Small intestine (tissue), 7 donors: ENCODE measurements at regions not wholly inside any gene's neighbourhood (a gene's known extent, or its start where the extent isn't known, plus 50 kb on each side); places are given as distances from the start of the nearest gene placed in this dataset.

Source experiments
- DNase-seq, 2 donors: peaks; one replicate each; pipeline versions ENCODE4 v3.0.0 to v3.0.0-alpha.2; 2013
- FAIRE-seq: peaks from 2 replicates; lab custom pipeline; 2012; peaks lifted over from hg19 to GRCh38; lab: Jason Lieb, UNC
- H3K27ac ChIP-seq, 3 donors: one replicate each; pipeline ENCODE4 v1.5.1; 2013; ENCODE audit warnings: low read length in 2 of 3, mild to moderate bottlenecking in 2 of 3, control low read depth in 1 of 3, inconsistent platforms in 1 of 3, low read depth in 1 of 3, moderate library complexity in 1 of 3
- H3K27me3 ChIP-seq, 3 donors: one replicate each; pipeline ENCODE4 v1.6.1; 2013; ENCODE audit warnings: low read length in 3 of 3, inconsistent platforms in 1 of 3; ENCODE audit not compliant: control insufficient read depth in 3 of 3, insufficient read depth in 3 of 3
- H3K36me3 ChIP-seq, 3 donors: one replicate each; pipeline ENCODE4 v1.6.1; 2013; ENCODE audit warnings: low read length in 3 of 3, inconsistent platforms in 1 of 3, low read depth in 1 of 3, mild to moderate bottlenecking in 1 of 3, moderate library complexity in 1 of 3; ENCODE audit not compliant: control insufficient read depth in 3 of 3, insufficient read depth in 2 of 3
- H3K4me1 ChIP-seq, 3 donors: one replicate each; pipeline ENCODE4 v1.6.1; 2013; ENCODE audit warnings: low read length in 2 of 3, inconsistent platforms in 1 of 3, low read depth in 1 of 3, mild to moderate bottlenecking in 1 of 3, moderate library complexity in 1 of 3; ENCODE audit not compliant: control insufficient read depth in 3 of 3, insufficient read depth in 2 of 3
- H3K4me3 ChIP-seq, 3 donors: one replicate each; pipeline ENCODE4 v1.5.1; 2013; ENCODE audit warnings: low read length in 3 of 3, control low read depth in 1 of 3, inconsistent platforms in 1 of 3, low read depth in 1 of 3, mild to moderate bottlenecking in 1 of 3, moderate library complexity in 1 of 3
- H3K9me3 ChIP-seq, 2 donors: one replicate each; pipeline ENCODE4 v1.6.1; 2013; ENCODE audit warnings: low read depth in 1 of 2, low read length in 1 of 2; ENCODE audit not compliant: control insufficient read depth in 2 of 2, insufficient read depth in 1 of 2
- WGBS, 3 donors: extraction: QIAGEN DNeasy Blood & Tissue Kit; methylation state at CpG; one replicate each; pipeline ENCODE4 v1.1.7; 2013; 5-methylcytosine and 5-hydroxymethylcytosine counted together
- donor health status: healthy with polysubstance abuse.
- donor health status: control.
- donor health status: control.
- donor health status: Bipolar disorder and iron deficiency.
- donor health status: healthy.

- WGBS, 3 donors, result 86 to 91% (median 86%) methylated on average over 3 of the region's 3 CpGs
- Histone ChIP-seq H3K36me3 (no peaks in the 10 kb centered on the region), H3K9me3 (no peaks in the 10 kb centered on the region), H3K27ac (no peak overlapping the region), H3K4me3 (no peak overlapping the region), H3K4me1 (no peaks in the 10 kb centered on the region), H3K27me3 (no peaks in the 10 kb centered on the region)
- FAIRE-seq (no peak), DNase-seq (no peak)
Observed at GRCh38 chr7:91798425-91798824, 82.1 kb downstream of the MTERF1 start.

- H3K27ac ChIP-seq, result no peak overlapping the region
- H3K4me3 ChIP-seq, result no peak overlapping the region
- no peak for DNase-seq
- no peaks in the 10 kb centered on the region for H3K36me3 ChIP-seq
- FAIRE-seq, result no peak
- H3K4me1 ChIP-seq, result no peaks in the 10 kb centered on the region
- no peaks in the 10 kb centered on the region for H3K9me3 ChIP-seq
- no peaks in the 10 kb centered on the region for H3K27me3 ChIP-seq
- WGBS, 3 donors, result 92 to 96% (median 93%) methylated on average over 9 of the region's 9 CpGs
Observed at GRCh38 chr7:91800389-91800788, 80.1 kb downstream of the MTERF1 start.

GRCh38 chr7:91801331-91801983 is 79.0 kb downstream of the MTERF1 start:
- Histone ChIP-seq H3K4me3 (no peak overlapping the region), H3K4me1 (no peaks in the 10 kb centered on the region), H3K36me3 (no peaks in the 10 kb centered on the region), H3K9me3 (no peaks in the 10 kb centered on the region), H3K27ac (no peak overlapping the region), H3K27me3 (no peaks in the 10 kb centered on the region)
- WGBS, 3 donors, result 83 to 90% (median 85%) methylated on average over 5 of the region's 5 CpGs
- DNase-seq (no peak), FAIRE-seq (no peak)

GRCh38 chr7:91811236-91811635 is 69.3 kb downstream of the MTERF1 start:
- FAIRE-seq (no peak), DNase-seq (no peak)
- no peaks in the 10 kb centered on the region for H3K4me1 ChIP-seq
- H3K36me3 ChIP-seq, result no peaks in the 10 kb centered on the region
- no peaks in the 10 kb centered on the region for H3K9me3 ChIP-seq
- H3K27me3 ChIP-seq, result no peaks in the 10 kb centered on the region
- H3K27ac ChIP-seq, result no peak overlapping the region
- H3K4me3 ChIP-seq, result no peak overlapping the region
- 68 to 70% (median 70%) methylated on average over 3 of the region's 3 CpGs for WGBS, 3 donors

GRCh38 chr7:91811641-91812040 is 68.9 kb downstream of the MTERF1 start:
- 64 to 74% (median 73%) methylated on average over 2 of the region's 2 CpGs for WGBS, 3 donors
- no peaks in the 10 kb centered on the region for H3K27me3 ChIP-seq
- no peaks in the 10 kb centered on the region for H3K9me3 ChIP-seq
- DNase-seq (no peak), FAIRE-seq (no peak)
- H3K4me3 ChIP-seq, result no peak overlapping the region
- H3K4me1 ChIP-seq, result no peaks in the 10 kb centered on the region
- H3K27ac ChIP-seq, result no peak overlapping the region
- H3K36me3 ChIP-seq, result no peaks in the 10 kb centered on the region

- no peak for FAIRE-seq
- Histone ChIP-seq H3K36me3 (no peaks in the 10 kb centered on the region), H3K4me1 (no peaks in the 10 kb centered on the region), H3K9me3 (no peaks in the 10 kb centered on the region), H3K27me3 (no peaks in the 10 kb centered on the region), H3K4me3 (no peak overlapping the region), H3K27ac (no peak overlapping the region)
- WGBS, 3 donors, result 53 to 79% (median 71%) methylated on average over 3 of the region's 3 CpGs
- DNase-seq, result no peak
Observed at GRCh38 chr7:91812388-91812787, 68.1 kb downstream of the MTERF1 start.

GRCh38 chr7:91814189-91814588 is 66.3 kb downstream of the MTERF1 start:
- H3K9me3 ChIP-seq, result no peaks in the 10 kb centered on the region
- no peak overlapping the region for H3K4me3 ChIP-seq
- H3K27me3 ChIP-seq, result no peaks in the 10 kb centered on the region
- no peaks in the 10 kb centered on the region for H3K4me1 ChIP-seq
- DNase-seq, result no peak
- 85 to 90% (median 85%) methylated on average over 1 of the region's 1 CpG for WGBS, 3 donors
- H3K36me3 ChIP-seq, result no peaks in the 10 kb centered on the region
- H3K27ac ChIP-seq, result no peak overlapping the region
- no peak for FAIRE-seq
